ENCODE measurements at regions not wholly inside any gene's neighbourhood (a gene's known extent, or its start where the extent isn't known, plus 50 kb on each side); places are given as distances from the start of the nearest gene placed in this dataset.

GRCh38 chr3:25300141-25300540 lies 127.9 kb upstream of the RARB start:
- TF ChIP-seq, protein P1, sequence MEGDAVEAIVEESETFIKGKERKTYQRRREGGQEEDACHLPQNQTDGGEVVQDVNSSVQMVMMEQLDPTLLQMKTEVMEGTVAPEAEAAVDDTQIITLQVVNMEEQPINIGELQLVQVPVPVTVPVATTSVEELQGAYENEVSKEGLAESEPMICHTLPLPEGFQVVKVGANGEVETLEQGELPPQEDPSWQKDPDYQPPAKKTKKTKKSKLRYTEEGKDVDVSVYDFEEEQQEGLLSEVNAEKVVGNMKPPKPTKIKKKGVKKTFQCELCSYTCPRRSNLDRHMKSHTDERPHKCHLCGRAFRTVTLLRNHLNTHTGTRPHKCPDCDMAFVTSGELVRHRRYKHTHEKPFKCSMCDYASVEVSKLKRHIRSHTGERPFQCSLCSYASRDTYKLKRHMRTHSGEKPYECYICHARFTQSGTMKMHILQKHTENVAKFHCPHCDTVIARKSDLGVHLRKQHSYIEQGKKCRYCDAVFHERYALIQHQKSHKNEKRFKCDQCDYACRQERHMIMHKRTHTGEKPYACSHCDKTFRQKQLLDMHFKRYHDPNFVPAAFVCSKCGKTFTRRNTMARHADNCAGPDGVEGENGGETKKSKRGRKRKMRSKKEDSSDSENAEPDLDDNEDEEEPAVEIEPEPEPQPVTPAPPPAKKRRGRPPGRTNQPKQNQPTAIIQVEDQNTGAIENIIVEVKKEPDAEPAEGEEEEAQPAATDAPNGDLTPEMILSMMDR (IDR thresholded peaks at IDR 0.05): no peak
- TF ChIP-seq ZFX (IDR thresholded peaks at IDR 0.05; ENCODE audit: borderline replicate concordance): no peak
